Suprapubic skin (tissue), 3 donors: ENCODE measurements at regions not wholly inside any gene's neighbourhood (a gene's known extent, or its start where the extent isn't known, plus 50 kb on each side); places are given as distances from the start of the nearest gene placed in this dataset.

Experiments used
- POLR2AphosphoS5 ChIP-seq, 3 donors: sonication (generic); formaldehyde crosslinking; IDR thresholded peaks; one replicate each; pipeline ENCODE4 v1.6.1; 2017; ENCODE audit warnings: antibody characterized with exemption in 3 of 3
- TF ChIP-seq, protein P1 (sequence below), 2 donors: fragments of 200-600 bp in 1 of 2; fragments of 450-650 bp in 1 of 2; sonication (generic) in 1 of 2; IDR thresholded peaks; one replicate each; pipeline ENCODE4 v1.5.1; 2016 to 2019; ENCODE audit warnings: antibody characterized with exemption in 2 of 2, mild to moderate bottlenecking in 1 of 2, moderate library complexity in 1 of 2

- TF ChIP-seq, protein P1, sequence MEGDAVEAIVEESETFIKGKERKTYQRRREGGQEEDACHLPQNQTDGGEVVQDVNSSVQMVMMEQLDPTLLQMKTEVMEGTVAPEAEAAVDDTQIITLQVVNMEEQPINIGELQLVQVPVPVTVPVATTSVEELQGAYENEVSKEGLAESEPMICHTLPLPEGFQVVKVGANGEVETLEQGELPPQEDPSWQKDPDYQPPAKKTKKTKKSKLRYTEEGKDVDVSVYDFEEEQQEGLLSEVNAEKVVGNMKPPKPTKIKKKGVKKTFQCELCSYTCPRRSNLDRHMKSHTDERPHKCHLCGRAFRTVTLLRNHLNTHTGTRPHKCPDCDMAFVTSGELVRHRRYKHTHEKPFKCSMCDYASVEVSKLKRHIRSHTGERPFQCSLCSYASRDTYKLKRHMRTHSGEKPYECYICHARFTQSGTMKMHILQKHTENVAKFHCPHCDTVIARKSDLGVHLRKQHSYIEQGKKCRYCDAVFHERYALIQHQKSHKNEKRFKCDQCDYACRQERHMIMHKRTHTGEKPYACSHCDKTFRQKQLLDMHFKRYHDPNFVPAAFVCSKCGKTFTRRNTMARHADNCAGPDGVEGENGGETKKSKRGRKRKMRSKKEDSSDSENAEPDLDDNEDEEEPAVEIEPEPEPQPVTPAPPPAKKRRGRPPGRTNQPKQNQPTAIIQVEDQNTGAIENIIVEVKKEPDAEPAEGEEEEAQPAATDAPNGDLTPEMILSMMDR (IDR thresholded peaks at IDR 0.05) = no peak
- TF ChIP-seq POLR2AphosphoS5 (IDR thresholded peaks at IDR 0.05) = no peak
Observed at GRCh38 chr12:30858471-30858870, 68.1 kb upstream of the TSPAN11 start.
